ENCODE measurements at regions not wholly inside any gene's neighbourhood (a gene's known extent, or its start where the extent isn't known, plus 50 kb on each side); places are given as distances from the start of the nearest gene placed in this dataset.

GRCh38 chr17:63338272-63338671 is 107.8 kb downstream of the CYB561 start:
- no peak for DNase-seq (ENCODE audit: low spot score)

DNA sequence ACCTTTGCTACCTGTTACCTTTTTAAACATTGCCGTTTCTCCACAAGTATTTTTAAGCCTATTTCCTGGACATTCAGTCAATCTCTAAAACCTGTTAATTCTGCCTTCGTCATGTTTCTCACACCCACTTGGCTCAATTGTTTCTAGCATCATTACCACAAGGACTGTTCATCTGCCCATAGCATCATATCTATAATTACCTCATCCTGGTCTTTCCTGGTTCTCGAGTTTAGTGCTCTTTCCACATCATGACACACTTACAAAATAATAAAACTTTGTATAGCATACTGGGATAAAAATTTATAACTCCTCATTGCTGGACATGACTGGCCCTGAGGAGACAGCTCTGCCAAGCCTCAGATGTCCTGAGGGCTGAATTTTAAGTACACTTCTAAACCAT is 104.8 kb downstream of the CYB561 start:
- DNase-seq (ENCODE audit: low spot score) = no peak

- DNase-seq (ENCODE audit: low spot score) = no peak
These were observed 101.7 kb downstream of the CYB561 start for GRCh38 chr17:63344383-63344782.

DNA sequence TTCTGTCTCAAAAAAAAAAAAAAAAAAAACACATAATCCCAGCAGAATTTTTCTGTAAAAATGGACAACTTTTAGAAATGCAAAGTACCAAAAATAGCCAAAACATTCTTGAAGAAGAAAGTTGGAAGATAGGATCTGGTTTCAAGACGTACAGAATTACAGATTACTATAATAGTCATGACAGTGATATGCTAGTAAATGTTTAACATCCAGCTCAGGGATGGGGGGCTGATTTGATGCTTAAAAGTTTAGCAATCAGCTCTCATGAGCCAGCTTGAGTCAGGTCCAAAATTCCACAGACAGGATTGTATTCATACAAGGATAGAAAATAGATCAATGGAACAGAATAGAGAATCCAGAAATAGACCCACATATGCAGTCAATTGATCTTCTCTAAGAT is 100.5 kb downstream of the CYB561 start:
- no peak for DNase-seq (ENCODE audit: low spot score)

DNA sequence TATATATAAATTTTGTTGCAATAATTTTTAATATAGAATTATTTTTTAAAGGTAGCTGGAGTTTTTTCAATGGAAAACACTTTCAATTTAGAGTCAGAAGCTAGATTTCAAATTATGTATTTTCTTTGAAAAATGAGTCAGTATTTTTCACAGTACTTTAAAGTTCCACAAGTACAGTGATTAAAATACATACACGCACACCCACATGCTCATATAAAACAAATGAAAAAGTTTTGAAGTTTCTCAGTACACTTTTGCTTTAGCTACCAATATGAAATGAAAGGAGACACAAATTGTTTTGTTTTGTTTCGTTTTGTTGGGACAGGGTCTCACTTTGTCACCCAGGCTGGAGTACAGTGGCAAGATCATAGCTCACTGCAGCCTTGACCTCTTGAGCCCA is 98.6 kb downstream of the CYB561 start:
- DNase-seq (ENCODE audit: low spot score) = no peak

DNA sequence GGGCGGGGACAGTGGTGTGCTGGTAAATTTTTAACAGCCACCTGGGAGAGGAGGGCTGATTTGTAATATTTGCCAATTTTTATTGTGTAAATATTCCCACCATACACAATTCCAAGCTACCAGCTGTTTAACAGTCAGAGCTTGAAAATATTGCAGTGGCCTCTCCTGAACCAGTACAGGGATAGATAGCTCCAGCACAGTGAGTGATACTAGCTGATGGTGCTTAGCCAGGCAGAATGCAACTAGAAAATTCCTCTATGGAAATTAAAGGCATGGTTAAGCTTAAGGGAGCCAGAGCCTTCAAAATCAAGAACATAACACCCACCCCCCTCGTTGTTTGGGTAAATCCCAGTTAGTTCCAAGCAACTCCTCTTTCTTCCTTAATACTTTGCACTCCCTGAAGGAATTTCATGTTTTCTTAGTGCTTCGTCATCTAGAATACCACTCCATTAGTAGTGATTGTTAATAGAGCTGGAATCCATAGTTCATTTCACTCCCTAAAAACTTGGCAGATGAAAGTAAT is 96.6 kb downstream of the CYB561 start:
- no peak for DNase-seq (ENCODE audit: low spot score)

DNA sequence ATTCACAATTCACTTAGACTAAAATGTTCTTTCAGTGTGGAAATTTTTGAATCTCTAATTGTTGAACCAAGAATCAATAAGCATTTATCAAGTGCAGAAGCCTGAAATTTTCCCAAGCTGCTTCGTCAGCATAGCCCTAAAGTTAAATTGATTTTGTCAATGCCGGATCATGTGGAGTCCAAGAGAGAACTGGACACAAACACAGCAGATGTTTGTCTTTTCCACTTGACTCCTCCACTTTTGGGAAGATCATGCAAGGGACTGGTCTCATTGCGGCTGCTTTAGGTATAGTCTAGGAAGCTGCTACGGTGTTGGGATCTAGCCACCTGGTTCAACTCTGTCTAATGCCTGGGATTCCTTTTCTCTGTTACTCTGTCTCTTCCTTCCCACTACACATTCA is 95.7 kb downstream of the CYB561 start:
- no peak for DNase-seq (ENCODE audit: low spot score)

DNA sequence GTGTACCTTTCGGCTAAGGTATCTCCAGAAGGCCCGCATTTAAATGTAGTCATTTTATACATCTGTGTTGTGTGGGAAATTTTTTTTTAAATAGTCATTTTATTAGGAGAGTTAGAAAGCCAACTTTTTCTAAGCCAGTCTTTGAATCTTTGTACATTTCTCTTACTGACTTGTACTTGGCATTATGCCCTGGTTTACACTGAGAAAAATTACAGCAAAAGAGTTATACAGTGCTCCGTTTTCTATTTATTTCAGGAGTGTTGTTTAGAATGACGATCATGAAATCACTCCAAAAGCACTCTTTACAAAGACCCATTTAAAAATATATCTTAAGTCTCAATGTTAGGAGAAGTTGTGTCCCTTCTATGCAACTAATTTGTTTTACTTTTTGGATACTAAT is 91.8 kb downstream of the CYB561 start:
- DNase-seq (ENCODE audit: low spot score) = no peak

DNA sequence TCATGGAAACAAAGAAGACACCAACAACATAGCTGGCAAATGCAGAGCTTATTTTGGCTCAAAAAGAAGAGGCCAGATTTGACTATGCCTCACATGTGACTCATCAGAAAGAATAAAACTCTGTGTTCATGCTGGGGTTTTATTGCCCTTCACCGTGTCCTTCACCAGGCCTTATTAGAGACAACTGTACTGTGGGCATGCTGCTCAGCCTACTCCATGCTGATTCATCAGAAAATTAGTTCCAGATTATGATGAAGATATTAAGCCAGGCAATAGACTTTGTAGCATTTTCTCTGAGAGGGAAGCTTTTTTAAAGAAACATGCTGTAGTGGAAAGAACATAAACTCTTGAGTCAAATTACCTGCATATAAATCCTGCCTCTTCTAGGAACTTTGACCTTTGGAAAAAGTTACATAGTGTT is 89.8 kb downstream of the CYB561 start:
- peak; percentile 14 for DNase-seq (ENCODE audit: low spot score)

DNA sequence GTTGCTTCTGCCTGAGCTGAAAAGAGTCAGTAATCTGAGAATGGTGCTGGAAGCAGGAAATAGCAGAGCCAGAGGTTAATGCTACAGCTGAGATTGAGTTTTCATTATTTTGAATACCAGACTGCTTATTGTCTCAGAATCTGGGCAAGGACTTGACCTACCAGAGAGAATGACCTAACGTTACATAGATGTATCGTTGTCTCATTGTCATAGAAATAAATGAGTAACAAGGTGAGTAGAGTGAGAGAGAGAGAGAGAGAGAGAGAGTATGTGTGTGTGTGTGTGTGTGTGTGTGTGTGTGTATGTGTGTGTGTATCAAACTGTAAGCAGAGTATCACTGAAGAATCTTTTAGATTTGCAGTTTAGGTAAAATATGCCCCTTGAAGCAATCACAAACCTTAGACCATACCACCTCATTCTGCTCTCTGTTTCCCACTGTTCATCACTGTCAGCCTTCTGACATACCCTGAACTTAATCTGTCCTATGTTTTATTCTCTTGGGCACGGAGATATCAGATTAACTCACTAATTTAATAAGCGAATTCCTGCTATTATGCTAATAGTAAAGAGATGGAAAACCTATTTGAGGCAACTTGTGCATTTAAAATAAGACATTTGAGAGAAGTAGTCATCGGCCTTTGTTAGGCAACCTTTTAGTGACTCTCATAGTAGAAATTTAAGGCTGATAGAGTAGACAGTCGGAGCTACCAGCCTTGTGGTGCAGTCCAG is 87.8 kb downstream of the CYB561 start:
- no peak for DNase-seq (ENCODE audit: low spot score)

GRCh38 chr17:63358956-63359355 is 87.2 kb downstream of the CYB561 start:
- DNase-seq (ENCODE audit: low spot score) = no peak

DNA sequence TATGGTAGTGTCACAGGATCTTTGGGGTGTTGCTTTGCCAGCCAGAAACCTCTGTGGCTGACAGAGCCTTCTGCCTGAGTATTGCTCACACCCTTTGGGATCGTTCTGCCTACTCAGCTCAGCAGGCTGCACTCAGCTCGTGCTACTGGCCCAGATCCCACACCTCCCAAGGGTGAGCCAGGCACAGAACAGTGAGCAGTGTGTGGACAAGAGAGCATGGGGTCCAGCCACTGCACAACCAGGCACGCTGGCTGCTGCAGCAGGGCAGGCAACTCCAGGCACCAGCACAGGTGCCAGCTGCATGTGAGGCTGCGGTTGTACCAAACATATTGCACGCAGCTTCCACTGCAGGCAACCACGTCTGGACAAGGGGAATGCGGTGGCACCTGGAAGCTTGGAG is 84.9 kb downstream of the CYB561 start:
- no peak for DNase-seq (ENCODE audit: low spot score)

GRCh38 chr17:63362115-63362514 is 84.0 kb downstream of the CYB561 start:
- no peak for DNase-seq (ENCODE audit: low spot score)

DNA sequence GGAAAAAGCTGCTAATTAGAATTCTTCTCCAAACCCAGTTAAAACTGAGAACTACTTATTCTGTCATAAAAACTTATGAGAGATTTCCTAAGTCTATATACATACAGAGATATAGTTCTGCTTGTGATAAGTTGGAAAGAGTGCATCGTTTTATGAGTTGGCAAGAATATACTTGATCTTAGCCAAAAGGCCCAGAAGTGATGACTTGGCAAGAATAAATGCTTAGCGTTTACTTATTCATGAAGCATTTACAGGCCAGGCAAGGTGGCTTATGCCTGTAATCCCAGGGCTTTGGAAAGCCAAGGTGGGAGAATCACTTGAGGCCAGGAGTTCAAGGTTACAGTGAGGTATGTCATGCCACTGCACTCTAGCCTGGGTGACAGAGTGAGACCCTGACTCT is 81.7 kb downstream of the CYB561 start:
- no peak for DNase-seq (ENCODE audit: low spot score)

DNA sequence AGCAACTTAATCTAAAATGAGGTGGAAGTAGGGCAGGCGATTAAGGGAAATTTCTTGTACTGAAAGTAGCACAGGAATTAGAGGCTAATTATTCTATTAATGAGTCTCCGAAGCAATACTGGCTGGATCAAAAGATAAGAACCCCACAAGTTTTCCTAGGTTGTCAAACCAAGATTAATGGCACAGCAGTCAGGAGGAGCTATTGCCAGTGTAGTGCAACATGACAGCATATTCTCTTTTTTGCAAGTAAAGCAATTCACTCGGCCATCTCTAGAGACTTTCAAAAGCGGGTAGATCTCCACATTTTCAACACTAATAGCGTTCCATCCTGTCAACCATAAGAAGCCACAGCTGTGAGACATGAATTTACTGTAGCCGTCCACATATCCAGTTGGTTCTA is 81.2 kb downstream of the CYB561 start:
- DNase-seq (ENCODE audit: low spot score) = no peak

- DNase-seq (ENCODE audit: low spot score) = no peak
These were observed 80.5 kb downstream of the CYB561 start for GRCh38 chr17:63365366-63366240.

DNA sequence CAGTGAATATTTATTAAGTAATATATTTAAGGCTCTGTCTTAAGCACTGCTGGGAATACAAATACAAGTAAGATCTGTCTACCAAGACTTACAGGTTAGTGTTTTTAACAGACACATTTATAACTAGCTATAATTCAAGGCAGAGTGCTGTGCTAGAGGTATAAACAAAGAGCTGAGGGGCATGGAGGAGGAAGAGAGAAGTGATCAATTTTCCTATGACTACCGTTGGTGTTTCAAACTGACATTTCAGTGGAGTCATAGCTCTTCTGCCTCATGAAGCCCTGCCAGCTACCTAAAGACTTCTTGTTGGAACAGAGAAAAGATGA is 79.9 kb downstream of the CYB561 start:
- no peak for DNase-seq (ENCODE audit: low spot score)

DNA sequence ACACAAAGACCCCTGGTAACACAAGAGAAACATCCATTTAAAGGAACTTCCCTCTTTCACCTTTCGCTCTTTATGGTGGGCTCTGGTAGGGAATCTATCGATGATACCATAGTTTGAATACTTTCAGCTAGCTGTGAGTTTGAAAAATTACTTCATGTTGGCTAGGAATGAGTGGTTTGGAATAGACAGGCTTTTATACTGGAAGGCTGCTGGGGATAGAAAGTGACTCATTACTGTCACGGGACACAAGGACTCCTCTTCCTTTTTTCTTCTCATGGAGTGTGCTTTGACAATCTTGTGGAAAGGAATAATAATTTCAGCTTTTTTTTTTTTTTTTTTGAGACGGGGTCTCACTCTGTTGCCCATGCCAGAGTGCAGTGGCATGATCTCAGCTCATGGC is 76.9 kb downstream of the CYB561 start:
- no peak for DNase-seq (ENCODE audit: low spot score)

GRCh38 chr17:63370696-63371095 is 75.4 kb downstream of the CYB561 start:
- no peak for DNase-seq (ENCODE audit: low spot score)

- no peak for DNase-seq (ENCODE audit: low spot score)
These were observed 69.2 kb downstream of the CYB561 start for GRCh38 chr17:63376949-63377348.

GRCh38 chr17:63378411-63379375 is 67.4 kb downstream of the CYB561 start:
- DNase-seq (ENCODE audit: low spot score) = no peak

- no peak for DNase-seq (ENCODE audit: low spot score)
These were observed 66.5 kb downstream of the CYB561 start for GRCh38 chr17:63379636-63380035.

Measured in H4 (cell line).